GM03348 (cell line): ENCODE measurements at regions not wholly inside any gene's neighbourhood (a gene's known extent, or its start where the extent isn't known, plus 50 kb on each side); places are given as distances from the start of the nearest gene placed in this dataset.

Experiments used
- DNase-seq: peaks from one replicate; pipeline ENCODE4 v3.0.0; 2012; ENCODE audit warnings: low spot score

GRCh38 chr6:139812939-139813338 lies 438.5 kb upstream of the CITED2 start:
- DNase-seq: no peak

GRCh38 chr6:139801571-139802321 lies 427.3 kb upstream of the CITED2 start:
- DNase-seq: no peak

GRCh38 chr6:139800837-139801236 lies 426.4 kb upstream of the CITED2 start:
- no peak for DNase-seq

GRCh38 chr6:139790527-139790926 lies 416.1 kb upstream of the CITED2 start:
- DNase-seq: no peak

- no peak for DNase-seq
These were observed 409.8 kb upstream of the CITED2 start for GRCh38 chr6:139784222-139784769.

GRCh38 chr6:139779988-139780774 lies 405.7 kb upstream of the CITED2 start:
- DNase-seq: no peak

- DNase-seq: peak; percentile 39
These were observed 404.2 kb upstream of the CITED2 start for GRCh38 chr6:139778688-139779087.

GRCh38 chr6:139778106-139778505 lies 403.7 kb upstream of the CITED2 start:
- no peak for DNase-seq

GRCh38 chr6:139777202-139777970 lies 402.9 kb upstream of the CITED2 start:
- DNase-seq: no peak

GRCh38 chr6:139776041-139776440 lies 401.6 kb upstream of the CITED2 start:
- no peak for DNase-seq

- no peak for DNase-seq
These were observed 393.7 kb upstream of the CITED2 start for GRCh38 chr6:139768196-139768595.

GRCh38 chr6:139766796-139767195 lies 392.3 kb upstream of the CITED2 start:
- no peak for DNase-seq

- DNase-seq: no peak
These were observed 391.4 kb upstream of the CITED2 start for GRCh38 chr6:139765825-139766285.

- DNase-seq: peak; percentile 75
These were observed 390.1 kb upstream of the CITED2 start for GRCh38 chr6:139764498-139764986.

- no peak for DNase-seq
These were observed 389.2 kb upstream of the CITED2 start for GRCh38 chr6:139763468-139764210.

- no peak for DNase-seq
These were observed 388.2 kb upstream of the CITED2 start for GRCh38 chr6:139762587-139763031.

- no peak for DNase-seq
These were observed 385.7 kb upstream of the CITED2 start for GRCh38 chr6:139760128-139760527.

GRCh38 chr6:139759086-139759485 lies 384.6 kb upstream of the CITED2 start:
- no peak for DNase-seq

- DNase-seq: no peak
These were observed 383.8 kb upstream of the CITED2 start for GRCh38 chr6:139758209-139758611.

- peak; percentile 32 for DNase-seq
These were observed 383.3 kb upstream of the CITED2 start for GRCh38 chr6:139757784-139758183.

GRCh38 chr6:139756381-139756780 lies 381.9 kb upstream of the CITED2 start:
- no peak for DNase-seq
